ENCODE measurements at regions not wholly inside any gene's neighbourhood (a gene's known extent, or its start where the extent isn't known, plus 50 kb on each side); places are given as distances from the start of the nearest gene placed in this dataset.

- Histone ChIP-seq H3K79me2 (ENCODE audit: low read length) (no peaks in the 10 kb centered on the region), H3K27me3 (replicated peaks; ENCODE audit: insufficient read depth, low read length) (no peaks in the 10 kb centered on the region), H3K4me1 (ENCODE audit: low read length) (no peaks in the 10 kb centered on the region), H3K9ac (ENCODE audit: low read length) (no peak overlapping the region), H4K20me1 (ENCODE audit: insufficient read depth, low read length) (no peaks in the 10 kb centered on the region), H3K27ac (ENCODE audit: low read length) (no peak overlapping the region), H3K9me3 (replicated peaks; ENCODE audit: insufficient read depth, low read length) (no peaks in the 10 kb centered on the region), H3K36me3 (replicated peaks; ENCODE audit: insufficient read depth, low read length) (no peaks in the 10 kb centered on the region), H3F3A (ENCODE audit: insufficient read depth, low read length) (no peaks in the 10 kb centered on the region), H3K9me2 (replicated peaks; ENCODE audit: insufficient read depth, low read length) (no peaks in the 10 kb centered on the region), H2AFZ (ENCODE audit: low read length) (no peak overlapping the region), H3K4me3 (ENCODE audit: low read length) (no peak overlapping the region), H3K4me2 (ENCODE audit: low read depth, low read length) (no peak overlapping the region)
- DNase-seq, result no peak
- no peak for TF ChIP-seq CTCF (IDR thresholded peaks at IDR 0.05; ENCODE audit: low read length)
- no peak for TF ChIP-seq EZH2 (optimal IDR thresholded peaks at IDR 0.05; ENCODE audit: low read depth, low read length)
- TF ChIP-seq EZH2phosphoT487 (IDR thresholded peaks at IDR 0.05; ENCODE audit: low read length), result no peak
Measured at GRCh38 chr4:138890891-138891570, 124.5 kb upstream of the NOCT start.

- Histone ChIP-seq H3K4me2 (ENCODE audit: low read depth, low read length) (no peak overlapping the region), H3K4me1 (ENCODE audit: low read length) (no peaks in the 10 kb centered on the region), H3K4me3 (ENCODE audit: low read length) (no peak overlapping the region), H3K27ac (ENCODE audit: low read length) (no peak overlapping the region), H3K79me2 (ENCODE audit: low read length) (no peaks in the 10 kb centered on the region), H3K9me2 (replicated peaks; ENCODE audit: insufficient read depth, low read length) (no peaks in the 10 kb centered on the region), H3F3A (ENCODE audit: insufficient read depth, low read length) (no peaks in the 10 kb centered on the region), H4K20me1 (ENCODE audit: insufficient read depth, low read length) (no peaks in the 10 kb centered on the region), H3K9me3 (replicated peaks; ENCODE audit: insufficient read depth, low read length) (no peaks in the 10 kb centered on the region), H2AFZ (ENCODE audit: low read length) (no peak overlapping the region), H3K9ac (ENCODE audit: low read length) (no peak overlapping the region), H3K27me3 (replicated peaks; ENCODE audit: insufficient read depth, low read length) (no peaks in the 10 kb centered on the region), H3K36me3 (replicated peaks; ENCODE audit: insufficient read depth, low read length) (no peaks in the 10 kb centered on the region)
- no peak for DNase-seq
- no peak for TF ChIP-seq EZH2phosphoT487 (IDR thresholded peaks at IDR 0.05; ENCODE audit: low read length)
- no peak for TF ChIP-seq CTCF (IDR thresholded peaks at IDR 0.05; ENCODE audit: low read length)
- no peak for TF ChIP-seq EZH2 (optimal IDR thresholded peaks at IDR 0.05; ENCODE audit: low read depth, low read length)
Measured at GRCh38 chr4:138889216-138889615, 126.4 kb upstream of the NOCT start.

GRCh38 chr4:138887741-138888140, 127.8 kb upstream of the NOCT start:
- Histone ChIP-seq H3K36me3 (replicated peaks; ENCODE audit: insufficient read depth, low read length) (no peaks in the 10 kb centered on the region), H4K20me1 (ENCODE audit: insufficient read depth, low read length) (no peaks in the 10 kb centered on the region), H3F3A (ENCODE audit: insufficient read depth, low read length) (no peaks in the 10 kb centered on the region), H2AFZ (ENCODE audit: low read length) (no peak overlapping the region), H3K27me3 (replicated peaks; ENCODE audit: insufficient read depth, low read length) (no peaks in the 10 kb centered on the region), H3K9ac (ENCODE audit: low read length) (no peak overlapping the region), H3K9me2 (replicated peaks; ENCODE audit: insufficient read depth, low read length) (no peaks in the 10 kb centered on the region), H3K4me2 (ENCODE audit: low read depth, low read length) (no peak overlapping the region), H3K4me1 (ENCODE audit: low read length) (no peaks in the 10 kb centered on the region), H3K9me3 (replicated peaks; ENCODE audit: insufficient read depth, low read length) (no peaks in the 10 kb centered on the region), H3K79me2 (ENCODE audit: low read length) (no peaks in the 10 kb centered on the region), H3K4me3 (ENCODE audit: low read length) (no peak overlapping the region), H3K27ac (ENCODE audit: low read length) (no peak overlapping the region)
- TF ChIP-seq CTCF (IDR thresholded peaks at IDR 0.05; ENCODE audit: low read length) (no peak), EZH2 (optimal IDR thresholded peaks at IDR 0.05; ENCODE audit: low read depth, low read length) (no peak), EZH2phosphoT487 (IDR thresholded peaks at IDR 0.05; ENCODE audit: low read length) (no peak)
- DNase-seq, result no peak
